HG03342 (cell line): ENCODE measurements at regions not wholly inside any gene's neighbourhood (a gene's known extent, or its start where the extent isn't known, plus 50 kb on each side); places are given as distances from the start of the nearest gene placed in this dataset.

Experiments used
- ATAC-seq: cut with Tn5 transposase; IDR thresholded peaks from one replicate; pipeline ENCODE4 v1.9.1; 2021; ENCODE audit warnings: mild to moderate bottlenecking, moderate library complexity; ENCODE audit not compliant: unreplicated experiment

DNA sequence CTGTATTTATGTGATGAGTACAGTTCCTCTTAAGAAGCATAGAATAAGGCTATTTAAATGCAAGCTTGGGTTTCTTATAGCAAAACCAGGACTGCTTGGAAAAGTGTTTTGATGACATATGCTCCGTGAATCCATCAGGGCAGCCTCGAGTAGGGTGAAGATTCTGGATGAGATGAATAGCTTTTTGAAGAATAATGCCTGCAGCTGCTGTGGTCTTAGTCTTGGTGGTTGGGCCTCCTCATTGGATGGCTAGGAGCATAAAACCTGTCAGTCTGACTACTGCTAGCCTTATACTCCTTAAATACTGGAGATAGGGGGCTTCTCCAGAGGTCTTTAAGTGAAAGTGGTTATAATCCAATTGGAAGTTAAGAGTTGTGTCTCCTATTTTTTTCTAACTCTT, 704.3 kb downstream of the FGF9 start:
- no peak for ATAC-seq

DNA sequence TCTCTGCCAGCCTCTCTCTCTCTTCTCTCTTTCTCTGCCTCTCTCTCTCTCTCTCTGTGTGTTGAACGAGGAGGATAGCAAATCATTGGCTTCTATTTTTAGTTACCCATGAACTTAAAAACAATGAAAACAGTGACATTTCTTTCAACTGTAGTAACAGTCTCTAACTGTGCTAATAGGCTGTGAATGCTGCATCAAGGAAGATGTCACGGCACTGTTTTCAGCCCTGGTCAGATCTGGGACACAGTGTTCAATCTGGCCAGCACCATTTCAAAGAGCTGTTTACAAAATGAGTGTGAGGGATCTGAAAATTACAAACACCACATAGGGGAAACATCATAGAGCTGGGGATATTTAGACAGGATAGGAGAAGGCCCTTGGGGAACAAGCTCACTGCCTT, 717.0 kb downstream of the FGF9 start:
- ATAC-seq = no peak

DNA sequence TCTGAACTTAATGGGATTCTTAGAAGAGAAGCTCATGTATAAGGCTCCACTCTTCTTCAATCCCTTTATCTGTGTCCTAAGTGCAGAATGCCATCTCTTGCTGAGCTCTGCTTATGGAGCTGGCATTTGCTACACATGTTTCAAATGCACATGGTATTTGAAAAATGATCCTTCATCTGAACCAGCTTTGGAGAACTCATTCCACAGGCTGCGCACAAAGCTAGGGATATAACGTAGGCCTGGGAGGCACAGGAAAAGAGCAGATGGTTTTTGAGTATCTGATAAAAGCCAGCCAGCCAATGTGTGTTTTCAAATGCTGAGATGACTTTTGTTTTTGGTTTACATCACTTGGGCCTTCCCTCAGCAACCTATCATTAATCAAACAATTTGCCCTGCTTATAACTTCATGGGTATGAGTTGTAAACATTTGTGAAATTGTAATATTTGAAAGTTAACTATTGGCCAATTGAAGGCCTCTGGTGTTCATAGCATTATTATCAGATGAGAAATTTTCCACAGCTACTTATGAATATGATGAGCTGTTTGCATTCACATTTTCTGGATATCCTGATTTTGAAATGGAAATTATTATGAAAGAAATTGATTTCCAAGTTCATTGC, 729.0 kb downstream of the FGF9 start:
- no peak for ATAC-seq

DNA sequence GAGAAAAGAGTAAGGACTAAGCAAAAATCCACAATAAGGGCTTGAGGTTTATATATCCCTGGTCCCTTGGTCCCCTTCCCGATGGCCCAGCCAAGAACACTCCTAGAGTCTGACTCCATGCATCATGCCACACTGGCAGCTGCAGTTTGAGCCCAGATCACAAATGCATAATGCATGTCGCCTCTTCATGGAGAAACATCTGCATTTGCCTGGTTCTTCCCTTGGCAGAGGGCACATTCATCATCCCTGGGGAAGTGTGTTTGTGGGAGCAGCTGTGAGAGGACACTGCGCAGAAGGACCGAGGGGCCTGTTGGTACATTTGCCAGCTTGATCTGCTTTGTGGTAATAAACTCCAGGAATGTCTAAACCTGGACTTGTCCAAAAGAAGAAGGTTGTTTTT, 731.8 kb downstream of the FGF9 start:
- ATAC-seq = no peak

DNA sequence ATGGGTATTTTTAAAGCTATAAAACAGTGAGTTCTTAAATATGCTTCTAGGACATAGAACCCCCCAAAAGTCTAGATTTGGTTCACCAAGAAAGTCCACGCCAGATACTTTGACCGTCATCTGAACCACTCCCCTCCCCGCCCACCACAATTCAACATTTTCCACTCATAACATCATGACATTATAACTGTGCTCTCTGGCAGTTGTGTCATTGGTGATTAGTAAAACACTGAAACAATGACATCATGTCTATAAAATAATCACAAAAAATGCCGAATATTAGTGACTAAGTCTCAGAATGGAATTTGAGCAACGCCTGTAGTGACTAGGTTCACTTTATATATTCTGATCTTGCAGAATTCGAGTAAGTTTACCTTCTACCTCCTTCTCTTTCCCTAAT, 732.3 kb downstream of the FGF9 start:
- no peak for ATAC-seq

DNA sequence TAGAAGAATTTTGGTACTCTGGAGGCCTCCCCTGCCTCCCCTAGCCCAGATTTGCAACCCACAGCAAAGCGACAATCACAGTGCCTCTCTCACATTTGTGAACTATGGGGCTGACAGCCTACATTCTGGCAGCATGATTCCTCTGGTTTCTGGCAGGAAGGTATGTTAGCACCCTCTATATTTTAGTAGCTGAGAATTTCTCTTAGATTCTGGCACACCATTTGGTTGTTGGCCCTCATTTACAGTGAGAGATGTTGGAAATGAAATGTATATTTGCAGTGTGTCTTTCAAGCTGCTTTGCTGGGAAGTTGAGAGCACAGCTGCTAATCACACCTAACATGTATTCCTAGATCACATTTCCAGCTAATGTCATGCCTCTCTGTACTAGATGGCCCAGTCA, 735.0 kb downstream of the FGF9 start:
- no peak for ATAC-seq

DNA sequence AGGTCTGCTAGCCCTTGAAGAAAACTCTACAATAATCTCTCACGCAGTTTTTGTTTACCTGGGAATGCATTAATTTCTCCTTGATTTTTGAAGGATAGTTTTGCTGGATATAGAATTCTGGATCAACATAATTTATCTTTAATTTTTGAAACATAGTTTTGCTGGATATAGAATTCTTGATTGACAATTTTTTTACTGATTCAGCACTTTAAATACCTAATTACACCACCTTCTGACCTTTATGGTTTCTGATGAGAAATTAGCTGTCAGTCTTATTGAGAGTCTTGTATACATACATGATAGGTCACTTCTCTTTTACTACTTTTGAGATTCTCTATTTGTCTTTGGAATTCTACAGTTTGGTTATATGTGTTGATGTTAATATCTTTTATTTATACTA, 741.6 kb downstream of the FGF9 start:
- ATAC-seq = no peak

DNA sequence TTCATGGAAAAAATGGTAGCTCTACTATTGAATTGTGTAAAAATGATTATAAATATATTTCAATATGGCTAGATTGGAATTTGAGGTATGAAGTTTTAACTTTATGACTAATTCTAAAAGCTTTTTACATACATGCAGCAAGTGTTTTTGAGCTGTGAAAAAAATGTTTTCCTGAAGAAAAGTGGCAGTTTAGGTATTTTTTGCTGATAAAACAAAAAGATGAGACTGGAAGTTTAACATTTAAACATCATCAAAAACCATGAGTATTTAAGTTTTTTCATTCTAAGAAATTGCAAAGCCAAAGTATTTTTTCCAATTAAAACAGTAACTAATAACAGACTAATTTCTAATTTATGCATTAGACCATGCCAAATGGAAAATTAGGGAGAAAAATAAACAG, 751.1 kb downstream of the FGF9 start:
- ATAC-seq = no peak

DNA sequence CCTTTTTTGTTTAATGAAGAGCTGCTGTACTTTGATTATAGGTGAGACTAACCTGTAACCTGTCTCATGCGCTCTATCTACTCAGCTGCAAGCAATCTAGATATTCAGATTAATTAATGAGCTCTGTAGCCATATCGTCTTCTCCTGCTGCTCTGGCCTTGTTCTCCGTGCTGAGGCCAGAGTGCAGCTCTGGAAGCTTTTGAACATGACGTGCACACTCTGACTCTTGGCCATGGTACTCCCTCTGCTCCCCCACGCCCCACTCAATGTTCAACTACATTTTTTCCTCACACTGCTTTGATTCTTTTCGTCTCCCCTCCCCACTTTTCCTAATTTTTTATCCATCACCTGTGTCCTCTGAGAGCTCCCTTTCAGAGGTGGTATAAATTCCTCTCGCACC, 751.8 kb downstream of the FGF9 start:
- ATAC-seq = no peak

DNA sequence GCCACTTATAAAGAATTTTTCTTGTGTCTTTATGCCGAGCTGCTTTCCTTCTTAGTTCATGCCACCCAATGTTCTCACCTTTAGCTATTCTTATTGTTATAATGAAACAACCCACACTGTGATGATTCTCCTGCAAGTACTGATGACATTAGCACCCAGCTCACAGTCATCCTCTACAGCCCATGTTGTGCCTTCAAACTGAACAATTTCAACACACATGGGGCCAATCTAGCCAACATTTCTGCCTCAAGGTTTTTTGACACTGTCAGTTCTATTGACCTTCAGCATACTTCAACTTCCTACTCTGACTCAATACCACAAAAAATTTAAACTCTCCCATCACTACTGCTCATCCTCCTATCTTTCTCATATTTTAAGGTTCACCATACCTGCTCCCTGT, 752.4 kb downstream of the FGF9 start:
- ATAC-seq = no peak

DNA sequence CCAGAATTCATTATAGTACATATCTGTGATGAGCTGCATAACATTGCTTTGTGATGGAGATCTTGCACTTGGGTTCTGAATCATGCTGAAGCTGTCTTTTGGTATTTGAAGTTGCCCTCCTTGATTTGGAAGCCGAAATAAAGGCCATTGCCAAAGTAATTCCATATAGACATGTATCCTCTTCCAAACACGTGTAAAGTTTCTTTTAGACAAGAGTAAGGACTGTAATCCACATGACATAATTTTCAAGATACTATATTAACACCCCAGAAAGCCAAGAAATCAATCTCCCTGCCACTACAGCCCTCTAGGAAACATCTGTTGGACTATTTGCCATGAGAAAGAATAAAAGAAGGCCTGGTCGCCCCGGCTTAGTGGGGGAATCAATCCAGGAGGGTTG, 754.2 kb downstream of the FGF9 start:
- ATAC-seq = no peak

DNA sequence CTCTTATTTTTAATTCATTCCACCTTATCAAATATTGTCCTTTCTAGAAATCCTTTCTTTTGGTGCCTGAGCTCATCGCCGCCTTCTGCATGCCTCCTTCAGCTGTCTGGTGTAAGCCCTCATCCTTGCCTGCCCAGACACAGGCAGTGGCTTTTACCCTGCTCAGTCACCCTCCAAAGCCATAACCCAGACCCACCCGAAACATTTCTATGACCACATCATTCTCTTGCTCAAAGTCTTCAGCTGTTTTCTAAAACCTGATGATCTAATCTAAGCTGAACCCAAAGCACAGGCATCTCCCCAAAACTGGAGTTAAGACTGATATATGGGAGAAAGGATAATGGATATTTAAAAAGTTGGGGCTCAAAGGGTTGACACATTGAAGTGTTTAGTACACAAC, 753.7 kb upstream of the SGCG start:
- ATAC-seq = no peak

DNA sequence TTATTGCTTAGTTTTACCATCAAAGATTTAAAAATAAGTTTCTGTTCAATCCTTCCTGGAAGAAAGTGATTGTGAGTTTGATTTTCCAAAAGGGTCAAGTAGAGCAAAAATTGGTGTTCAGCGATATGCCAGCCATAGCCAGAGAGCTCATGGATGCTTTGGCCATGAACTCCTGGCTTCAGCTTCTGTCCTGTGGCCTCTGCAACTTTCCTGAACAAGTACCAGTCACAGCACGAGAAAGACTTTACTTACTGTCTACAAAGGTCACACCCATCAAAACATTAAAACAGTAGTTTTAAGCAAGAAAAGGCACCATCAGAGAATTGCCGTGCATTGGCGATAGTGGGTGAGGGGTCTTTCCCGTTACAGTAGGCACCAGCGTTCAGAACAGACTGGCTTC, 753.0 kb upstream of the SGCG start:
- ATAC-seq = no peak

DNA sequence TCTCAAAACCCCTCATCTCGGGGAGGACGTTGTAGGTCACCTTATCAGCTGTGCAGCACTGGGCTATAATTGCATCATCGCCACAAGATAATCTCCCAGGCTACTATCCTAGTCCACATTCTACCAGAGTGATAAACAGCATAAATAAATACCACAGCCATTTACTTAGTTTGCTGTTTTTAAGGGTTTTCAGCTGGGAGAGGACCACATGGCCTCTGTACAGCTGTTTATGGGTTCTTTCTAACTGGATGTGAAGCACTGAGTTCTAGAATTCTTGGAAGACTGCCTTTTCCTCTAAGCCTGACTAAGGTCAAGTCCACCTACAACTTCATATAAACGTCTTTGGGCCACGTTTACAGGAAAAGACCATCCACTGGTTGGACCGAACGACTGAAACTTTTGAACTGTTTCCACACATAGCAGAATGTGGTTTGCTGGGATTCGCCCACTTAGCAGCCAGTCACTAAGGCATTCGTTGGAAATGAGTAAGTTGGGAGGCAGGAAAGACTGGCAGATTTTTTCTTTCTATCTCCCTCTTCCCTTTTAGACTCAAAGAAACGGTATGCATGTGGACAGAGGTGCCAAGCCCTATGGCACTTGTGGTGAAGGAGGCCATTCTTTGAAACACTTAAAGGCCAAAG, 752.5 kb upstream of the SGCG start:
- no peak for ATAC-seq

DNA sequence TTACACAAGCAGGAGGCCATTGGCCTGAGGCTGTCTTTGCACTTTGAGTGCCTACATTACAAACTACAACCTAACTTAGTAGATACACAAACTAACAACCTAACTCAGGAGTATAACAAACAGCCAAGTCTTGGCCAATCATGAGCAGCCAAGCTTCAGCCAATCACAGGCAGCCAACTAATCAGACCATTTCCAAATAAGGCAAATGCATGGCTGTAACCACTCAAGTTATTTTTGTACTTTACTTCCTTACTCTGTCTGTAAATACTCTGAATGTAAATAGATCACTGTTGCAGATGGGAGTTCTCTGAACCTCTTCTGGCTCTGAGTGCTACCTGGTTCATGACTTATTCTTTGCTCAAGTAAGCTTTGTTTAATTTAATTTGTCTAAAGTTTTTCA, 748.1 kb upstream of the SGCG start:
- ATAC-seq = no peak

DNA sequence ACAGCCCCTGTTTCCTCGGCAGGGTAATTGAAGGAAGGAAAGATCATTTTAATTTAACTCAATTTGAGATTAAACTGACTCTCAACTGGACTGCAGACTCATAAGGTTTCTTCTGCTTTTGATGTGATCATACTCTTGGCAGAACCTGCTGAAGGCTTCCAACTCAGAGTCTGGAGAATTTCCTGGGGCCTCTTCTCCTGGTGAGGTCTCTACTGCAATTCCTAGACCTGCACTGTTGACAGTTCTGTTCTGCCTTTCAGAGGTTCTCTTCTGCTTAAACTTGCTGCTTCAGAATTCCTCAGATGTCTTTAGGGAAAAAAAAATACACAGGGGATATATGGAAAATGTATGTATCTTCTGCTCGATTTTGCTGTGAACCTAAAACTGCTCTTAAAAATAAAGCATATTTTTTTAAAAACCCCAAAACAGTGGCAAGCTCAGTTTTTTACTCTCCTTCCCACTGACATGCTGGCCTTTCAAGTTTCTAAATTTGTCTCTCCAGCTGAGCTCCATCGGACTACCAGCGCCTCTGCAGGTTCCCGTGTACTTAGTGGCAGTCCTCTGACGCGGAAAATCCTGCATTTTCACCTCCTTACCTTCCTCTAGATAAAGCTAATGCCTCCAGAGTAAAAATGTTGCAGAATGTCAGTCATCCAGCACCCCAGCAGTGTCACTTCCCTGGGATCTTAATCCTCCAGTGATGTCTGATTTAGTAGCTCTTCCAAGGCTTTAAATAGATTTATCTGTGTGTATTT, 733.5 kb upstream of the SGCG start:
- ATAC-seq = no peak

DNA sequence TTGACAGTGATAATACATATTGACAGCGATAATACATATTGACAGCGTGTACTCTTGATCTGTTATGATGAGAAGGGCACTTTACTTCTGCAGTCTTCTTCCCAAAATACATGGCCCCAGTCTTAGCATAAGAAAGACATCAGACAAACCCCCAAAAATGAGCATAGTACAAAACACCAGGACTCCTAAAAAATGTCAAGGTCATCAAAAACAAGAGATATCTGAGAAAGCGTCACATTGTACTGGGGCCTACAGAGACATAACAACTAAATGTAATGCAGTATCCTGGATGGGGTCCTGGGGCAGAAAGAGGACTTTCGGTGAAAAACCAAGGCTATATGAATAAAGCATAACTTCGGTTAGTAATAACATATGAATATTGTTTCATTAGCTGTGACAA, 731.5 kb upstream of the SGCG start:
- no peak for ATAC-seq

DNA sequence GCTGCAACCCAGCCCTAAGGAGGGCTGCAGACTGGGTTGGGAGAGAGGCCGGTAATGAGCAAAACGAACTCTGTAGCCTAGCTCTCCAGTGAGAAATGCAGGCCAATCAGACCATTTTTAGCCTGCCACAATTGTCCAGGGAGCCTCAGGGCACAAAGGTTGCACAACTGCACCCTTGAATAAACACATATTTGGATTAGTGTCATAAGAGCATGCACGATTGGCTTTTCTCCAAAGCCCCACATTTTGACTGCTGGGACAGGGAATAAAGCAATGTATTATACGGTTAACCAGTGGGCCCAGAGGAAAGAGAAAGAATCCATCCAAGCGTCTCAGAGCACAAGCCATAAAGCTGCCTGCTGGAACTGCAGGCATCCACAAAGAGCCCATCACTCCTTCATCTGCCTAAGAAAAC, 729.4 kb upstream of the SGCG start:
- no peak for ATAC-seq

DNA sequence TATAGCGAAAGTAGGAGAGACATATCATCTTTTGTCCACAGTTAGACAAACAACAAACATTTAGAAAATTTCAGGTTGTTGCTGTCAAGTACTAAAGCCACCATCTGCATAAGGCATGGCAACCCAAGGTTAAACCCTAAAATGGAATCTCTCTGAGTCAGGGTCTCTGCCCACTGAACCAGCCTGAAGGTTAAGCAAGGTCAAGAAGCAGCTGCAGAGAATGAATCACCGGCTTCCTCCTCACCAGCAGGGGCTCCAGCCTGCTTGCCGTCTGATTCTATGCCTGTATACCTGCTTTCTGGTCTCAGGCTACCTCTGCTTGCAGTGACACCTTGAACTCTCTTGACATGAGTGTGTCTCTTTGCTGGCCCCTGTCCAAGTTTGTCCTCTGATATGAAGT, 726.2 kb upstream of the SGCG start:
- ATAC-seq = no peak

DNA sequence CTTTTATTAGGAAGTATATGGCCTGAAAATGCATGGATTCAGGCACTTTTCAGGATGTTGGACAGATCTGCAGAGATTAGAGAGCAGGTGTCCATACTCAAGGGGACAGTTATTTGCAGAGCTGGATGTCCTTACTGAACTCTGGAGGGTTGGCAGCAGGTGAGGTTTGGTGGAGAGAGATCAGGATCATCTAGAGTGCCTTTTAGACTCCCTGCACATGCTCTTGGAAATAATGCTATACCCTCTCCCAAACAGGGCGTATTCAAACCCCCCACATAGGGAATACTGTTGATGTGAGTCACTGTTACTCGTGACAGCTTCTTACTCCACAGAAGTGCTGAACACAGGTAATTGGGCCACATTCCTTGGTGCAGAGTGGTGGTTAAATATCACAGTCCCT, 725.7 kb upstream of the SGCG start:
- no peak for ATAC-seq

DNA sequence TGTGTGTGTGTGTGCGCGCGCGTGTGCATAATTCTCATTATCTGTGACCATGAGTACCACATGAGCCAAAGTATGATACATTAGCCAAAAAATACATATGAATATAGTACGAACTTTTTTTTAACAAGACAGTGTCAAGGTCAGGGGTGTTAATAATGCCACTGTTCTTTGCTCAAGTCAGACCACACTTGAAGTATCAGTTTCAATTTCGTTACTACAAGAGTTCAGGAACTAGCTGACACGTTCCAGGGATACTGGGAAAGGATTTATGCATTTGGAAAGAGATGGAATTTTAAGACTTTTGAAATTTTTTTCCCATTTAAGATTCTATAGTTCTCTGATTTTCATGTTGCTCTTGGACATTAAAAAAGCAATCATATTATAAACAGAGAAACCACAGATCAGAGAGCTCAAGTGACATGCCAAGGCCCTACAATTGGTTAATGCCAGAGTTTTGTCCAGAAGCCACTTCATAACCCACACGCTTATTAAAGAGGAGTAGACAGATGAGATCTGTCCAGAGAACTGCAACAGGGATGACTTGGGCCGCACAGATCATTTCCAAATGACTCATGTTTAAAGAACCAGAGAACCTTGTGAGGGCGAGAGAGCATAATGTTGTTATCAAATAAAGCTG, 718.8 kb upstream of the SGCG start:
- no peak for ATAC-seq

DNA sequence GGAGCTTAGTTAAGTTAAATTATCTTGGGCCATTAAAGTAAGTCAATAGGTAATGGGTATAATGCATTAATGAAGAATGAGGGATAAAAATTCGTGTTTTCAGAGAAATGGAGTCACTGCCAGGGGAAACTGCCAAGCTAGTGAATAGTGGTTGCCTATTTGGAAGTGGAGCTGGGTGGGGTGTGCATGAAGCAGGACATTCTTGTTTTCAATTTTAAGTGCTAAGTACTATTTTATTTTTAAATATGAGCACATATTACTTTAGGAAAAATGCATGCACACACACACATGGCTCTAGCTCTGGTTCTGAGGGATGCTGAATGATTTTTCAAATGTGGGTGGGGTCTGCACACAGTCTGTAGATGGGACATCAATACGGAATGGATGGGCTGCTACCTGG, 717.7 kb upstream of the SGCG start:
- no peak for ATAC-seq
